Cardiac fibroblast (primary cell): ENCODE measurements at regions not wholly inside any gene's neighbourhood (a gene's known extent, or its start where the extent isn't known, plus 50 kb on each side); places are given as distances from the start of the nearest gene placed in this dataset.

ENCODE experiments used
- DNase-seq, 2 donors: peaks; one replicate each; pipeline versions ENCODE4 v3.0.0 to v3.0.0-alpha.2; 2010; ENCODE audit warnings: low read depth in 2 of 2
- H3K4me3 ChIP-seq, 2 donors: replicated peaks in 1 of 2; 1 replicate in 1 of 2; 2 replicates in 1 of 2; pipeline ENCODE4 v1.5.1; 2011; ENCODE audit warnings: low read depth in 2 of 2, low read length in 2 of 2, mild to moderate bottlenecking in 2 of 2, moderate library complexity in 1 of 2
- TF ChIP-seq, protein P1 (sequence below): IDR thresholded peaks from one replicate; pipeline ENCODE4 v1.5.1; 2011; ENCODE audit warnings: low read depth, mild to moderate bottlenecking, low read length, inconsistent platforms

GRCh38 chr12:89024580-89024979 is 327.7 kb downstream of the DUSP6 start:
- H3K4me3 ChIP-seq: no peak overlapping the region
- TF ChIP-seq, protein P1, sequence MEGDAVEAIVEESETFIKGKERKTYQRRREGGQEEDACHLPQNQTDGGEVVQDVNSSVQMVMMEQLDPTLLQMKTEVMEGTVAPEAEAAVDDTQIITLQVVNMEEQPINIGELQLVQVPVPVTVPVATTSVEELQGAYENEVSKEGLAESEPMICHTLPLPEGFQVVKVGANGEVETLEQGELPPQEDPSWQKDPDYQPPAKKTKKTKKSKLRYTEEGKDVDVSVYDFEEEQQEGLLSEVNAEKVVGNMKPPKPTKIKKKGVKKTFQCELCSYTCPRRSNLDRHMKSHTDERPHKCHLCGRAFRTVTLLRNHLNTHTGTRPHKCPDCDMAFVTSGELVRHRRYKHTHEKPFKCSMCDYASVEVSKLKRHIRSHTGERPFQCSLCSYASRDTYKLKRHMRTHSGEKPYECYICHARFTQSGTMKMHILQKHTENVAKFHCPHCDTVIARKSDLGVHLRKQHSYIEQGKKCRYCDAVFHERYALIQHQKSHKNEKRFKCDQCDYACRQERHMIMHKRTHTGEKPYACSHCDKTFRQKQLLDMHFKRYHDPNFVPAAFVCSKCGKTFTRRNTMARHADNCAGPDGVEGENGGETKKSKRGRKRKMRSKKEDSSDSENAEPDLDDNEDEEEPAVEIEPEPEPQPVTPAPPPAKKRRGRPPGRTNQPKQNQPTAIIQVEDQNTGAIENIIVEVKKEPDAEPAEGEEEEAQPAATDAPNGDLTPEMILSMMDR: no peak
- DNase-seq: no peak

- H3K4me3 ChIP-seq: no peak overlapping the region
- TF ChIP-seq, protein P1: no peak
- DNase-seq: no peak
Observed at GRCh38 chr12:89023936-89024335, 328.4 kb downstream of the DUSP6 start.

- no peak overlapping the region for H3K4me3 ChIP-seq
- no peak for DNase-seq
- TF ChIP-seq, protein P1: no peak
Observed at GRCh38 chr12:89020689-89021088, 331.6 kb downstream of the DUSP6 start.

GRCh38 chr12:89020121-89020480 is 332.2 kb downstream of the DUSP6 start:
- no peak for DNase-seq
- no peak overlapping the region for H3K4me3 ChIP-seq
- TF ChIP-seq, protein P1: no peak

- DNase-seq: peak; percentile 89 to 91
- H3K4me3 ChIP-seq: peak overlapping the region; percentile 18 to 48
- TF ChIP-seq, protein P1: peak; percentile 93
Observed at GRCh38 chr12:89019439-89020120, 332.7 kb downstream of the DUSP6 start.

GRCh38 chr12:89016970-89017778 is 335.1 kb downstream of the DUSP6 start:
- peak overlapping the region; percentile 21 to 25 for H3K4me3 ChIP-seq
- TF ChIP-seq, protein P1: peak; percentile 76
- DNase-seq: peak; percentile 81 to 86
